ENCODE measurements at regions not wholly inside any gene's neighbourhood (a gene's known extent, or its start where the extent isn't known, plus 50 kb on each side); places are given as distances from the start of the nearest gene placed in this dataset.

DNA sequence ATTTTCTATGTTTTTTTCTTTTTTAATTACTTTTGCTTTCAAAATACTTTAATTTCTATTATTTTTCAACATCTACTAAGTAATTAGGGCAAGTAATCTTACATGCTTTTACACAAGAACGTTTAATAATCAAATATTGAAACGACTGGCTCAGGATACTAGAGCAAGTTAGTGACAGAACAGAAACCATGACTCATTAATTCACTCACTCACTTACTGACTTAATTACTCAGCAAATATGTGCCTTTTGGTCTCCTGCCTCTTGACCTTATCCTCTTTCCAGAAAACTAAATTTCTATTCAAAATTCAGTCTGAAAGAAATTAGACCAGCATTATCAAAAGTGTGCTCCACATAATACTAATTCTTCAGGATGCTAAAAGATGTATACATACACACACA, 314.9 kb upstream of the TEX13C start:
- Mint-ChIP-seq H3K9me3 (peaks cover 8% of the 10 kb centered on the region), H3K27ac (no peak overlapping the region), H3K36me3 (ENCODE audit: low read depth) (no peaks in the 10 kb centered on the region), H3K27me3 (ENCODE audit: low read depth) (no peaks in the 10 kb centered on the region), H3K4me3 (ENCODE audit: low read depth) (no peak overlapping the region), H3K4me1 (ENCODE audit: low read depth) (no peaks in the 10 kb centered on the region)
- DNase-seq (ENCODE audit: low spot score) = no peak
- intact Hi-C loops (cut with micrococcal nuclease) = no loop called here

DNA sequence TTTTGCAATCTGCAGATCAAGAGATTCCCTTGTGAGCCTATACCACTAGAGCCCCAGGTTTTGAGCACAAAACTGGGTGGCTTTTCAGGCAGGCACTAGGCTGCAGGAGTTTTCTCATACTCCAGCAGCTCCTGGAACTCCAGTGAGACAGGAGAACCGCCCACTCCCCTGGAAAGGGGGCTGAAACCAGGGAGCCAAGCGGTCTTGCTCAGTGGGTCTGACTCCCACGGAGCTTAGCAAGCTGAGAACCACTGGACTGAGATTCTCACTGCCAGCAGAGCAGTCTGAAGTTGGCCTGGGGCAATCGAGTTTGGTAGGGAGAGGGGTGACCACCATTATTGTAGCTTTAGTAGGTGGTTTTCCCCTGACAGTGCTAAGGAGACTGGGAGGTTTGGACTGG, 313.8 kb upstream of the TEX13C start:
- H3K4me3 Mint-ChIP-seq (ENCODE audit: low read depth) = no peak overlapping the region
- no peak overlapping the region for H3K27ac Mint-ChIP-seq
- no peaks in the 10 kb centered on the region for H3K4me1 Mint-ChIP-seq (ENCODE audit: low read depth)
- intact Hi-C loops (cut with micrococcal nuclease) = no loop called here
- H3K9me3 Mint-ChIP-seq = peaks cover 8% of the 10 kb centered on the region
- DNase-seq (ENCODE audit: low spot score) = no peak
- H3K27me3 Mint-ChIP-seq (ENCODE audit: low read depth) = no peaks in the 10 kb centered on the region
- H3K36me3 Mint-ChIP-seq (ENCODE audit: low read depth) = no peaks in the 10 kb centered on the region

DNA sequence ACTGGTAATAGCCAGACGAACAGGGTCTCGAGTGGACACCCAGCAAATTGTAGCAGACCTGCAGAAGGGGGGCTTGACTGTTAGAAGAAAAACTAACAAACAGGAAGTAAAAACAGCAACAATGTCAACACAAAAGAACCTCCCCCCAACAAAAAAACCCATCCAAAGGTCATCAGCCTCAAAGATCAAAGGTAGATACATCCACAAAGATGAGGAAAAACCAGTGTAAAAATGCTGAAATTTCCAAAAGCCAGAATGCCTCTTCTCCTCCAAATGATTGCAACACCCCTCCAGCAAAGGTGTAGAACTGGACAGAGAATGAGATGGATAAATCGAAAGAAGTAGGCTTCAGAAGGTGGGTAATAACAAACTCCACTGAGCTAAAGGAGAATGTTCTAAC, 313.0 kb upstream of the TEX13C start:
- intact Hi-C loops (cut with micrococcal nuclease) = no loop called here
- no peaks in the 10 kb centered on the region for H3K4me1 Mint-ChIP-seq (ENCODE audit: low read depth)
- no peaks in the 10 kb centered on the region for H3K27me3 Mint-ChIP-seq (ENCODE audit: low read depth)
- H3K4me3 Mint-ChIP-seq (ENCODE audit: low read depth) = no peak overlapping the region
- H3K9me3 Mint-ChIP-seq = peaks cover 8% of the 10 kb centered on the region
- no peak overlapping the region for H3K27ac Mint-ChIP-seq
- no peaks in the 10 kb centered on the region for H3K36me3 Mint-ChIP-seq (ENCODE audit: low read depth)
- no peak for DNase-seq (ENCODE audit: low spot score)

DNA sequence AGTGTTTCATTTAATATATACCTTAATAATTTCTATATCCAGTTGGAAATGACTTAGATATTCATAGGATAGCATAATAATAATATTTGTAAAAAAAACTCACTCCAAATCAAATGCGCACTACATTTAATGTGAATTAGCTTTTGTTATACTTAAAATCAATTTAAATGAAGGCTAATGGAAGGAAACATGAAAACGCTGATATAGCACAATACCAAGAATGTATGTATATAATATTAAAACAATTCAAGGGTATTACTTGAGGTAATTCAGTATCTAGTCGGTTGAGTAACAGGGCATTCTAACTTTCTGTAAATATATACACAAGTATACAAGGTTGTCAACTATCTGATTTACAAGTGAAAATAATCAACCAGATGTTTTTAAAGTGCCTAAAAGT, 307.1 kb upstream of the TEX13C start:
- no peak overlapping the region for H3K4me3 Mint-ChIP-seq (ENCODE audit: low read depth)
- intact Hi-C loops (cut with micrococcal nuclease) = no loop called here
- H3K36me3 Mint-ChIP-seq (ENCODE audit: low read depth) = no peaks in the 10 kb centered on the region
- H3K27ac Mint-ChIP-seq = no peak overlapping the region
- no peaks in the 10 kb centered on the region for H3K4me1 Mint-ChIP-seq (ENCODE audit: low read depth)
- no peaks in the 10 kb centered on the region for H3K27me3 Mint-ChIP-seq (ENCODE audit: low read depth)
- H3K9me3 Mint-ChIP-seq = peaks cover 8% of the 10 kb centered on the region
- DNase-seq (ENCODE audit: low spot score) = no peak

DNA sequence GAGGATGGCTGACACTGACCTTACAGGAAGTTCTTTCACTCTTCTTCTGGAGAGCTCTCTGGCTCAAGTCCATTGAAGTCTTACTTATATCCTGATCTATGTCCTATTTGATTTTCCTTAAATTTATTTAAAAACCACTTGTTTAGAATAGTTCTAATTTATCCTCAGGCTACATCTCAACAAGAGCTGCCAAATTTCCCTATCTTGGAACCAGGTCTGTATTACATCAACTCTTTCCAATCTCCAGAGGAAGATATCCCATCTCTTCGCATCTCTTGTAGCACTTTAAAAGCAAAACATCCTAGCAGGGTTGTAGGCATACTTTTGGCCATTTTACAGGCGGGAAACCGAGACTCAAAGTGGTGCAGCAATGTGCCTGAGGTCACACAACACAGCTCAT, 290.5 kb upstream of the TEX13C start:
- Mint-ChIP-seq H3K9me3 (no peaks in the 10 kb centered on the region), H3K27ac (no peak overlapping the region)
- no peak for DNase-seq (ENCODE audit: low spot score)

More for the DNA sequence above, 290.5 kb upstream of the TEX13C start:
- intact Hi-C loops (cut with micrococcal nuclease) = no loop called here
- Mint-ChIP-seq H3K27me3 (ENCODE audit: low read depth) (no peaks in the 10 kb centered on the region), H3K4me1 (ENCODE audit: low read depth) (no peaks in the 10 kb centered on the region), H3K36me3 (ENCODE audit: low read depth) (no peaks in the 10 kb centered on the region), H3K4me3 (ENCODE audit: low read depth) (no peak overlapping the region)
